Progenitor cell of endocrine pancreas (in vitro differentiated cells): ENCODE measurements at regions not wholly inside any gene's neighbourhood (a gene's known extent, or its start where the extent isn't known, plus 50 kb on each side); places are given as distances from the start of the nearest gene placed in this dataset.

Source experiments
- DNase-seq: peaks from one replicate; pipeline ENCODE4 v3.0.0; 2021; ENCODE audit warnings: low spot score; ENCODE audit not compliant: unreplicated experiment
- H3K27ac Mint-ChIP-seq: 2 replicates; pipeline ENCODE4 v1.8.0; 2021; ENCODE audit warnings: mild to moderate bottlenecking, moderate library complexity, mixed read lengths
- H3K27me3 Mint-ChIP-seq: 2 replicates; pipeline ENCODE4 v1.8.0; 2021; ENCODE audit warnings: mixed read lengths
- H3K36me3 Mint-ChIP-seq: 2 replicates; pipeline ENCODE4 v1.8.0; 2022; ENCODE audit warnings: mixed read lengths; ENCODE audit not compliant: insufficient read depth
- H3K4me1 Mint-ChIP-seq: 2 replicates; pipeline ENCODE4 v1.8.0; 2021; ENCODE audit warnings: low read depth, mixed read lengths
- H3K4me3 Mint-ChIP-seq: 2 replicates; pipeline ENCODE4 v1.8.0; 2021; ENCODE audit warnings: low read depth, mild to moderate bottlenecking, moderate library complexity, mixed read lengths
- H3K9me3 Mint-ChIP-seq: 2 replicates; pipeline ENCODE4 v1.8.0; 2021; ENCODE audit warnings: low read depth, mixed read lengths
- TF ChIP-seq, protein P1 (sequence below): fragments of 200-600 bp; sonication (generic); IDR thresholded peaks from one replicate; pipeline ENCODE4 v1.5.0; 2021; ENCODE audit warnings: antibody characterized with exemption, mild to moderate bottlenecking; ENCODE audit not compliant: unreplicated experiment

DNA sequence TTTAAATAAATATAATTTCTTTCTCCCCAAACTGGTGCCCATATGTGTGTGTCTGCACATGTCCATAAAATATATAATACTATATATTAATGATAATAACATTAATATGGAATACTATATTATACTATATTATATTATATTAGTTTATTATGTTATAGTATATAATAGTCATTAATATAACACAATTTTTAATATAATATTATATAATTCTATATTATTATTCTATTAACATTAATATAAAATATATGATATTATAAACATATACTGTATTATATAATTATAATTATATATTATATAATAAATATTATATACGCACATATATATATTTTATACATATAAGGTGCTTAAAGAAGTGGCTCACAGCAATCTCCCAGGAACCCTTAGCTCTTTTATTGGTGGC is 513.0 kb upstream of the CDH11 start:
- Mint-ChIP-seq H3K4me1 (no peaks in the 10 kb centered on the region), H3K27ac (no peak overlapping the region), H3K27me3 (peaks cover 3% of the 10 kb centered on the region), H3K36me3 (no peaks in the 10 kb centered on the region), H3K9me3 (no peaks in the 10 kb centered on the region), H3K4me3 (no peak overlapping the region)
- no peak for DNase-seq
- TF ChIP-seq, protein P1, sequence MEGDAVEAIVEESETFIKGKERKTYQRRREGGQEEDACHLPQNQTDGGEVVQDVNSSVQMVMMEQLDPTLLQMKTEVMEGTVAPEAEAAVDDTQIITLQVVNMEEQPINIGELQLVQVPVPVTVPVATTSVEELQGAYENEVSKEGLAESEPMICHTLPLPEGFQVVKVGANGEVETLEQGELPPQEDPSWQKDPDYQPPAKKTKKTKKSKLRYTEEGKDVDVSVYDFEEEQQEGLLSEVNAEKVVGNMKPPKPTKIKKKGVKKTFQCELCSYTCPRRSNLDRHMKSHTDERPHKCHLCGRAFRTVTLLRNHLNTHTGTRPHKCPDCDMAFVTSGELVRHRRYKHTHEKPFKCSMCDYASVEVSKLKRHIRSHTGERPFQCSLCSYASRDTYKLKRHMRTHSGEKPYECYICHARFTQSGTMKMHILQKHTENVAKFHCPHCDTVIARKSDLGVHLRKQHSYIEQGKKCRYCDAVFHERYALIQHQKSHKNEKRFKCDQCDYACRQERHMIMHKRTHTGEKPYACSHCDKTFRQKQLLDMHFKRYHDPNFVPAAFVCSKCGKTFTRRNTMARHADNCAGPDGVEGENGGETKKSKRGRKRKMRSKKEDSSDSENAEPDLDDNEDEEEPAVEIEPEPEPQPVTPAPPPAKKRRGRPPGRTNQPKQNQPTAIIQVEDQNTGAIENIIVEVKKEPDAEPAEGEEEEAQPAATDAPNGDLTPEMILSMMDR, result no peak

DNA sequence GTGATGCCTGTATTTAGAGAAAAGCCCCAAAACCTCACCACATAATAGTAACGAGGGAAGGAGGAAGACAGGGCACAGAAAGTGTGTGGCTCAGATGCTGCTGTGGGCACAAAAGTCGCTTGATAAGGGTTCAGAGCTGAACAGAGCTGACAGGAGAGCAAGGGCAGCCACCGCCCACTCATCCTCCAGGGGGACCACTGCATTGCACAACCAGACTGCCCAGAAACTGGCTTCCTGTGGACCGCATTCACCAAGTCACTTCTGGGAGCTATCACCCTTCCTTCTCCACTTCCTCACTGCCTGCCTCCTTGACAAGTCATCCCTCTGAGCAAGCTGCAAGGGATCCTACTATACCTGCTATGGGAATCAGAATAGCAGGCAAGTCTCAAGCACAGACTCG is 512.4 kb upstream of the CDH11 start:
- Mint-ChIP-seq H3K9me3 (no peaks in the 10 kb centered on the region), H3K27ac (no peak overlapping the region), H3K4me3 (no peak overlapping the region), H3K36me3 (no peaks in the 10 kb centered on the region), H3K4me1 (no peaks in the 10 kb centered on the region), H3K27me3 (peaks cover 8% of the 10 kb centered on the region)
- no peak for DNase-seq
- TF ChIP-seq, protein P1, result no peak

DNA sequence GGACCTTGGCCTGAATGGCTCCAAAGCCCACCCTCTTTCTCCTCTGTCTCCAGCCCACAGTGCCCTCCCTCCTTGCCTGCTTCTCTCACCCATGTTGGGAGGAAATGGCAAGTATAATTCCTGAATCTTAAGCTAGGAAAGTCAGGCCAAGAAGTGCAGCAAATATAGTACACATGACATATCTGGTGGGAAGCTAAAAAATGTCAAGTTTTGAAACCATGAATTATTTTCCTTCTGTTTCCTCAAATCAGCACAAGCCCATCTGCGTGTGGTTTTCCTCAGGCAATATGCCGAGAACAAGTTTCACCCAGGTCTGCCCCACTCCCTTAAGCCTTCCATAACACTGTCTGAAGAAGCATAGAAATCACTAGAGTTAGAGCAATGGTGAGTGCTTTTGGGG is 502.8 kb upstream of the CDH11 start:
- H3K27me3 Mint-ChIP-seq, result peaks cover 27% of the 10 kb centered on the region
- no peak for DNase-seq
- no peaks in the 10 kb centered on the region for H3K4me1 Mint-ChIP-seq
- no peak overlapping the region for H3K4me3 Mint-ChIP-seq
- no peak overlapping the region for H3K27ac Mint-ChIP-seq
- TF ChIP-seq, protein P1, result no peak
- H3K9me3 Mint-ChIP-seq, result no peaks in the 10 kb centered on the region
- H3K36me3 Mint-ChIP-seq, result no peaks in the 10 kb centered on the region

DNA sequence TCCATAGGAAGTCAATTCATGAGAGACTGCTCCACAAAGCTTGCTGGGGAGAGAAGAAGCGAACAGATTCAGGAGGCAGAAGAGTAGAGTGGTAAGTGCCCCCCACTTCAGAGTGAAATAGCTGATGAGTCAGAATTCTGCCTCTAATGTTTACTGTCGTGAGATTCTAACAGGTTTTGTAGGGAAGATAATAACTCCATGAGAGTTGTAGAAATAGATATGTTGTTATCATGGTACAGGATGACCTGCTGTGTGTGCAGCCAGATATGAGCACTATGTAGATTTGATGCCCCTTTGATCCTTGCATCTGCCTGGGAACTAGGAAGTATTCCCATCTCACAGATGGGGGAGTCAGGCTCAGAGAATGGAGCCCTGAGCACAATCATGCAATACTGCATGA is 502.4 kb upstream of the CDH11 start:
- Mint-ChIP-seq H3K4me1 (no peaks in the 10 kb centered on the region), H3K27ac (no peak overlapping the region), H3K9me3 (no peaks in the 10 kb centered on the region), H3K4me3 (no peak overlapping the region), H3K27me3 (peaks cover 22% of the 10 kb centered on the region), H3K36me3 (no peaks in the 10 kb centered on the region)
- DNase-seq, result no peak
- TF ChIP-seq, protein P1, result no peak

DNA sequence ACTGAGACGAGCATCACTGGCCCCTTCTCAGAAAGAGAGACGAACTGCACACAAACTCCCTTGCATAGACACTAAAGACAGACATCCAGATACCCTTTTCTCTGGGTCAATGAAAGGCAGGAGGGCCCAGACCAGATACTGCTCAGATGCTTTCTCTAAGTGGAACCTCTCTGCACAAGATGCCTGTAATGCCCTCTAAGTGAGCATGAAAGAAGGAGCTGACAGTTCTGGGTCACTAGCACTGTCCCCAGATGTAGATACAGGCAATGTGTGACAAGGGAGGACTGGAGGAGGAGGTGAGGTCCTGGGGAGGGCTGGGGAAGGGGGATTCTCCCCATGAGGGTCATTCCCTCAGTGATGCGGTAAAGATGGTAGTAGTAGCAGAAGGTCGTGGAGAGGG is 501.0 kb upstream of the CDH11 start:
- Mint-ChIP-seq H3K27me3 (peaks cover 20% of the 10 kb centered on the region), H3K4me1 (no peaks in the 10 kb centered on the region), H3K4me3 (no peak overlapping the region), H3K36me3 (no peaks in the 10 kb centered on the region), H3K9me3 (no peaks in the 10 kb centered on the region), H3K27ac (no peak overlapping the region)
- DNase-seq, result no peak
- TF ChIP-seq, protein P1, result no peak
